Kidney (tissue), 13 donors: ENCODE measurements at regions not wholly inside any gene's neighbourhood (a gene's known extent, or its start where the extent isn't known, plus 50 kb on each side); places are given as distances from the start of the nearest gene placed in this dataset.

Source experiments
- DNase-seq, 5 donors: peaks; one replicate each; pipeline ENCODE4 v3.0.0-alpha.2; 2013 to 2020
- FAIRE-seq: peaks from 2 replicates; lab custom pipeline; 2012; peaks lifted over from hg19 to GRCh38; lab: Jason Lieb, UNC
- H3K27ac ChIP-seq, 2 donors: one replicate each; pipeline ENCODE4 v1.7.0; 2013; ENCODE audit warnings: low read depth in 2 of 2, low read length in 2 of 2, inconsistent platforms in 1 of 2
- H3K27me3 ChIP-seq: one replicate; pipeline ENCODE4 v1.7.1; 2013; ENCODE audit warnings: low read length, inconsistent platforms; ENCODE audit not compliant: control insufficient read depth, insufficient read depth
- H3K36me3 ChIP-seq, 3 donors: one replicate each; pipeline versions ENCODE4 v1.7.0 to v1.7.1; 2013; ENCODE audit warnings: low read length in 3 of 3, control low read depth in 1 of 3, inconsistent platforms in 1 of 3; ENCODE audit not compliant: insufficient read depth in 3 of 3, control insufficient read depth in 2 of 3
- H3K4me1 ChIP-seq, 3 donors: one replicate each; pipeline versions ENCODE4 v1.7.0 to v1.7.1; 2013; ENCODE audit warnings: low read length in 3 of 3, inconsistent platforms in 1 of 3, low read depth in 1 of 3; ENCODE audit not compliant: control insufficient read depth in 2 of 3, insufficient read depth in 2 of 3
- H3K4me3 ChIP-seq, 3 donors: one replicate each; pipeline versions ENCODE4 v1.7.0 to v1.8.1; 2013; ENCODE audit warnings: low read length in 3 of 3, control low read depth in 1 of 3, inconsistent platforms in 1 of 3
- H3K9ac ChIP-seq, 3 donors: one replicate each; pipeline versions ENCODE4 v1.7.0 to v1.7.1; 2013; ENCODE audit warnings: low read length in 3 of 3, control low read depth in 1 of 3, inconsistent platforms in 1 of 3
- H3K9me3 ChIP-seq, 3 donors: one replicate each; pipeline versions ENCODE4 v1.7.0 to v1.7.1; 2013; ENCODE audit warnings: low read length in 3 of 3, control low read depth in 1 of 3, inconsistent platforms in 1 of 3; ENCODE audit not compliant: control insufficient read depth in 2 of 3, insufficient read depth in 1 of 3
- CTCF ChIP-seq: IDR thresholded peaks from 3 replicates; pipeline ENCODE4 v1.5.1; 2012; ENCODE audit warnings: mild to moderate bottlenecking, moderate library complexity, borderline replicate concordance; ENCODE audit not compliant: insufficient read depth; ENCODE audit errors: extremely low read depth
- intact Hi-C: fragments of 100-400 bp; cut with DNase I; formaldehyde crosslinking; loops from one replicate; pipeline ENCODE4 v1.11.1; 2022
- donor health status: control.
- donor health status: control.
- donor health status: control.
- donor health status: control.
- donor health status: control.
- donor health status: DM: yes; HTN: yes; CAD: no.
- donor health status: Normal renal cell carcinoma (clear cell type).

GRCh38 chr16:85492295-85492864 is 120.7 kb upstream of the GSE1 start:
- Histone ChIP-seq H3K4me1 (peaks cover 0 to 23% (median 21%) of the 10 kb centered on the region in 3 donors), H3K27ac (peak overlapping the region; percentile 47 to 56), H3K9me3 (no peaks in the 10 kb centered on the region), H3K9ac (no peak overlapping the region), H3K27me3 (no peaks in the 10 kb centered on the region), H3K4me3 (no peak overlapping the region), H3K36me3 (no peaks in the 10 kb centered on the region)
- intact Hi-C loops, result no loop called here
- TF ChIP-seq CTCF, result no peak
- DNase-seq (peak in 1 of 5 donors; percentile 57), FAIRE-seq (no peak)

GRCh38 chr16:85494315-85494714 is 118.8 kb upstream of the GSE1 start:
- intact Hi-C loops, result no loop called here
- DNase-seq, result no peak

GRCh38 chr16:85495259-85495658 is 117.9 kb upstream of the GSE1 start:
- no peaks in the 10 kb centered on the region for H3K27me3 ChIP-seq
- no peak overlapping the region for H3K4me3 ChIP-seq
- H3K9me3 ChIP-seq, result no peaks in the 10 kb centered on the region
- intact Hi-C loops, result no loop called here
- peaks cover 0 to 18% (median 14%) of the 10 kb centered on the region in 3 donors for H3K4me1 ChIP-seq
- H3K9ac ChIP-seq, result no peak overlapping the region
- no peak for TF ChIP-seq CTCF
- H3K36me3 ChIP-seq, result peaks cover 0 to 2% (median 0%) of the 10 kb centered on the region in 3 donors
- DNase-seq (no peak), FAIRE-seq (no peak)
- H3K27ac ChIP-seq, result no peak overlapping the region

More at GRCh38 chr16:85494315-85494714, 118.8 kb upstream of the GSE1 start:
- no peak overlapping the region for H3K4me3 ChIP-seq
- H3K4me1 ChIP-seq, result peaks cover 0 to 18% (median 14%) of the 10 kb centered on the region in 3 donors
- H3K9me3 ChIP-seq, result no peaks in the 10 kb centered on the region
- no peak overlapping the region for H3K27ac ChIP-seq
- no peaks in the 10 kb centered on the region for H3K27me3 ChIP-seq
- H3K9ac ChIP-seq, result no peak overlapping the region
- TF ChIP-seq CTCF, result no peak
- no peak for FAIRE-seq
- H3K36me3 ChIP-seq, result peaks cover 0 to 2% (median 0%) of the 10 kb centered on the region in 3 donors
